ENCODE measurements at regions not wholly inside any gene's neighbourhood (a gene's known extent, or its start where the extent isn't known, plus 50 kb on each side); places are given as distances from the start of the nearest gene placed in this dataset.

DNA sequence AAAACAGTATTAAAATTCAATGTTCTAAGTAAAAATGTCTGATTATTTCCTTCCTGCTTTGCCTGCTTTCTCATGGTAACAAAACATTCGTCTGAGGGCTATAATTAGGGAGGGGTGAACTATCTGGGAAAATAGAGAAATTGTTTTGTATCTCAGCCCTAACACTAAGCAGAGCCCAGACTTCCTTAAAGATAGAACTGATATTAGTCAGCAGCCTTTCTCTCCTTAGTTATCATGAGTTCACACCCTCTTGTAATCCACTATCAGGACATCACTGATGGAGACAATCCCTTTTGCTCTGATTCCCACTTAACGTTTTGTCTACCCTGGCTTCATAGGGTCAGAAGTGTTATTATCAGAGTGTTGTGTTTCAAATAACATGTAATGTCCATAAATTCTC lies 701.1 kb upstream of the ZEB2 start:
- no peak for TF ChIP-seq POLR2A (IDR thresholded peaks at IDR 0.05)
- TF ChIP-seq, protein P1, sequence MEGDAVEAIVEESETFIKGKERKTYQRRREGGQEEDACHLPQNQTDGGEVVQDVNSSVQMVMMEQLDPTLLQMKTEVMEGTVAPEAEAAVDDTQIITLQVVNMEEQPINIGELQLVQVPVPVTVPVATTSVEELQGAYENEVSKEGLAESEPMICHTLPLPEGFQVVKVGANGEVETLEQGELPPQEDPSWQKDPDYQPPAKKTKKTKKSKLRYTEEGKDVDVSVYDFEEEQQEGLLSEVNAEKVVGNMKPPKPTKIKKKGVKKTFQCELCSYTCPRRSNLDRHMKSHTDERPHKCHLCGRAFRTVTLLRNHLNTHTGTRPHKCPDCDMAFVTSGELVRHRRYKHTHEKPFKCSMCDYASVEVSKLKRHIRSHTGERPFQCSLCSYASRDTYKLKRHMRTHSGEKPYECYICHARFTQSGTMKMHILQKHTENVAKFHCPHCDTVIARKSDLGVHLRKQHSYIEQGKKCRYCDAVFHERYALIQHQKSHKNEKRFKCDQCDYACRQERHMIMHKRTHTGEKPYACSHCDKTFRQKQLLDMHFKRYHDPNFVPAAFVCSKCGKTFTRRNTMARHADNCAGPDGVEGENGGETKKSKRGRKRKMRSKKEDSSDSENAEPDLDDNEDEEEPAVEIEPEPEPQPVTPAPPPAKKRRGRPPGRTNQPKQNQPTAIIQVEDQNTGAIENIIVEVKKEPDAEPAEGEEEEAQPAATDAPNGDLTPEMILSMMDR (IDR thresholded peaks at IDR 0.05), result no peak

Data from testis (tissue), 2 donors.